Posterior vena cava (tissue), 2 donors: ENCODE measurements at regions not wholly inside any gene's neighbourhood (a gene's known extent, or its start where the extent isn't known, plus 50 kb on each side); places are given as distances from the start of the nearest gene placed in this dataset.

Experiments
- DNase-seq: peaks from one replicate; pipeline ENCODE4 v3.0.0-alpha.2; 2020; ENCODE audit warnings: low spot score
- intact Hi-C, 2 donors: fragments of 100-400 bp; cut with DNase I; formaldehyde crosslinking; loops; one replicate each; pipeline versions ENCODE4 v1.14.1 to v1.14.2; 2022 to 2023
- donor health status: DM: yes; HTN: yes; CAD: no.
- donor health status: DM: yes; HTN: yes; CAD: no.

- no peak for DNase-seq
- intact Hi-C loops = no loop called here
Measured at GRCh38 chr1:72341661-72342060, 59.3 kb upstream of the NEGR1 start.

GRCh38 chr1:72336776-72337175 is 54.4 kb upstream of the NEGR1 start:
- no peak for DNase-seq

More at GRCh38 chr1:72336776-72337175, 54.4 kb upstream of the NEGR1 start:
- intact Hi-C loops = no loop called here
